NCI-H69 (cell line): ENCODE measurements at regions not wholly inside any gene's neighbourhood (a gene's known extent, or its start where the extent isn't known, plus 50 kb on each side); places are given as distances from the start of the nearest gene placed in this dataset.

Source experiments
- DNase-seq: peaks from one replicate; lab custom pipeline; 2025; lab: John Stamatoyannopoulos, UW

- DNase-seq: no peak
Observed at GRCh38 chr1:198864695-198865094, 225.9 kb downstream of the PTPRC start.

- DNase-seq: no peak
Observed at GRCh38 chr1:198865319-198865718, 226.5 kb downstream of the PTPRC start.

- no peak for DNase-seq
Observed at GRCh38 chr1:198867182-198867581, 228.3 kb downstream of the PTPRC start.

GRCh38 chr1:198873696-198874230 is 234.9 kb downstream of the PTPRC start:
- DNase-seq: peak; percentile 84

- DNase-seq: peak; percentile 94
Observed at GRCh38 chr1:198876371-198876871, 237.6 kb downstream of the PTPRC start.

- DNase-seq: peak; percentile 21
Observed at GRCh38 chr1:198878566-198878965, 239.7 kb downstream of the PTPRC start.

- no peak for DNase-seq
Observed at GRCh38 chr1:198879711-198880306, 241.0 kb downstream of the PTPRC start.

- no peak for DNase-seq
Observed at GRCh38 chr1:198880397-198880796, 241.6 kb downstream of the PTPRC start.

GRCh38 chr1:198880818-198881597 is 242.2 kb downstream of the PTPRC start:
- peak; percentile 67 for DNase-seq

- peak; percentile 27 for DNase-seq
Observed at GRCh38 chr1:198883184-198883583, 244.3 kb downstream of the PTPRC start.

- DNase-seq: no peak
Observed at GRCh38 chr1:198887866-198888265, 249.0 kb downstream of the PTPRC start.

- peak; percentile 51 for DNase-seq
Observed at GRCh38 chr1:198888379-198888943, 249.6 kb downstream of the PTPRC start.

- DNase-seq: no peak
Observed at GRCh38 chr1:198889101-198889500, 250.3 kb downstream of the PTPRC start.

- no peak for DNase-seq
Observed at GRCh38 chr1:198889749-198890148, 250.9 kb downstream of the PTPRC start.

- DNase-seq: peak; percentile 88
Observed at GRCh38 chr1:198890214-198890930, 251.5 kb downstream of the PTPRC start.

- DNase-seq: peak; percentile 95
Observed at GRCh38 chr1:198892065-198892464, 253.2 kb downstream of the PTPRC start.

- DNase-seq: no peak
Observed at GRCh38 chr1:198893141-198893540, 254.3 kb downstream of the PTPRC start.

GRCh38 chr1:198893763-198894444 is 255.1 kb downstream of the PTPRC start:
- no peak for DNase-seq

- DNase-seq: no peak
Observed at GRCh38 chr1:198901266-198901665, 262.4 kb downstream of the PTPRC start.

- peak; percentile 66 for DNase-seq
Observed at GRCh38 chr1:198902655-198903054, 263.8 kb downstream of the PTPRC start.

- peak; percentile 73 for DNase-seq
Observed at GRCh38 chr1:198903203-198903602, 264.4 kb downstream of the PTPRC start.

- no peak for DNase-seq
Observed at GRCh38 chr1:198903621-198904020, 264.8 kb downstream of the PTPRC start.
